Right kidney (tissue), 1 donor: ENCODE measurements at regions not wholly inside any gene's neighbourhood (a gene's known extent, or its start where the extent isn't known, plus 50 kb on each side); places are given as distances from the start of the nearest gene placed in this dataset.

Source experiments
- DNase-seq: peaks from one replicate; pipeline ENCODE4 v3.0.0-alpha.2; 2016

DNA sequence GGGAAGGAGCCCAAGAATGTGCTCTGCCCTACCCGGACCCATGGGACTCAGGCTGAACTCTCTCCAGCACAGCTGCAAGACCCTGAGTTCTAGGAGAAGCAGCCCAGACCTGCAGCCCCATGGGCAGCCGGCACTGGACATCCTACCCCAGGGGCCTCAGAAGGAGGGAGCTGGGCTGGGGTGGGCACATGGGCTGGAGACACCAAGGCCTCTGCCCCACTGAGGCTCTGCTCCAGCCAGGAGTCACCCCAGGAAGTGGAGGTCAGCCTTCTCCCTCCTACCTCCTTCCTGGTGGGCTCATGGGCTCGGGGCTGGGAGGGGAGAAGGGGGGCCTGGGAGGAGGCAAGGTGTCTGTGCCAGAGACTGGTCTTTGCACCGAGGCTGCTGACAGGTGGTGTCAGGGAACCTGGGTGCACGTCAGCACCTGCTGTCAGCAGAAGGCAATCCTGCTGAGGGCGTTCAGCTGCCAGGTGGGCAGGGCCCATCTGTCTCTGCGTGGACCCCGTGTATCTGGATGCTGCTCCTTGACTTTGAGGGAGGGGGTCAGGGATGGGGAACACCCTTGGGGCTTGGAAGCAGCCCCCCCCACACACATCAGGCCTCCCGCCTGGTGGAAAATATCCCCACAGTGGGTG is 95.2 kb downstream of the PDGFA start:
- no peak for DNase-seq

GRCh38 chr7:424961-425793 is 94.5 kb downstream of the PDGFA start:
- DNase-seq, result no peak

DNA sequence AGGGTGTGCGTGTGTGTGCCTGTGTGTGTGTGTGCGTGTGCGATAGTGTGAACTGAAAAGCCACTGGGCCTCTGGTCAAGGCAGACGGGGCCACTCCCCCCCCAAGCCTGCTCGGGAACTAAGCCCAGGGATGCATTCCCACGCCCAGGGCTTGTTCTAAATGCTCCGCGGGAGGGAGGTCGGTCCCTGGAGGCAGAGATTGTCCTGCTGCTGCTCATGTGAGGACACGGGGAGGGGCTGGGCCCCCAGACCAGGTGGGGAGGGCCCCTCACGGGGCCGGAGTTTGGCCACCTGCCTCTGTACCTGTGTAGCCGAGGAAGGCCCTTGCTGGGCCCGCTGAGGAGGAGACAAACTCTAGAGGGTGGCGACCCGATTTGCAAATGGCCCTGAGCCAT is 93.9 kb downstream of the PDGFA start:
- no peak for DNase-seq

- DNase-seq, result no peak
These were observed 93.1 kb downstream of the PDGFA start for GRCh38 chr7:426510-426909.

- no peak for DNase-seq
These were observed 92.0 kb downstream of the PDGFA start for GRCh38 chr7:427506-428103.

GRCh38 chr7:428387-428786 is 91.3 kb downstream of the PDGFA start:
- DNase-seq, result no peak

DNA sequence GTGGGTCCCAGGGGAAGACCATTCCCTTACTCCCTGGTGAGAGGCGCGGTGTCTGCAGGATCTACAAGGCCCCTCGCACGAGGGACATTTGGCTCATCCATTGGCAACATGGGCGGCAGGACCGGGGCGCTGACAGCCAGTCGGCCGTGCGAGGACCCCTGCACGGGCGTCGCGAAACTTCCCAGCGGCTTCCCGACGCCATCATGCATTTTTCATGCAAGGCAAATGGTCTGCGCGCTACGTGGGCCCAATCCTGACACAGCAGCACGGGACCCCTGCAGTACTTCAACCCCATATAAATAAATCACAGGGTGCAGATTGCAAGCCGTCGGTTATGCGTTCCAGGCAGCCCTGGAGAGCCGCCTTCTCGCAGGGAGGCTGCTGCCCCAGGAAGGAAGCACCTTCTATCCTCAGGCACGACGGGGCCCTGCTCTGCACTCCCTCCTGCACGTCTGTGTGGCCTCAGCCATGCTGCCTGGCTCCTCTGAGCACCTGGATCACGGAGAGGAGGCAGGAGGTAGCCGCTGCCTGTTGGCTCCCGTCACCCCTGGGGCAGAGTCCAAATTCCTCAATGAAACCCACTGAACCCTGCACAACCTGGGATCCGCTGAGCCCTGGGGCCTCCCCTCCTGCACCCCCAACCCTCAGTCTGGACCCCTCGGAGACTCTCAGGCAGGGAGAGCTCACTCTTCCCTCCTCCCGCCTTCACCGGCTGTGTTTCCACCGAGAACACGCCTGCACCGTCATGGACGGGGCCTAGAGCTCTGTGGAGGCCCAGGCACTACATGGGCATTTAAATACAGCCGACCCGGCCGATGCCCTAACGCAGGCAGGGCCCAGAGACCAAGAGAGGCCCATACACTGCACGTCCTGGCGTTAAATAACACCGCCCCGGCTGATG is 90.5 kb downstream of the PDGFA start:
- DNase-seq, result no peak

GRCh38 chr7:429828-430180 is 89.8 kb downstream of the PDGFA start:
- no peak for DNase-seq

GRCh38 chr7:431041-431440 is 88.6 kb downstream of the PDGFA start:
- DNase-seq, result no peak

- DNase-seq, result no peak
These were observed 88.0 kb downstream of the PDGFA start for GRCh38 chr7:431658-432111.

DNA sequence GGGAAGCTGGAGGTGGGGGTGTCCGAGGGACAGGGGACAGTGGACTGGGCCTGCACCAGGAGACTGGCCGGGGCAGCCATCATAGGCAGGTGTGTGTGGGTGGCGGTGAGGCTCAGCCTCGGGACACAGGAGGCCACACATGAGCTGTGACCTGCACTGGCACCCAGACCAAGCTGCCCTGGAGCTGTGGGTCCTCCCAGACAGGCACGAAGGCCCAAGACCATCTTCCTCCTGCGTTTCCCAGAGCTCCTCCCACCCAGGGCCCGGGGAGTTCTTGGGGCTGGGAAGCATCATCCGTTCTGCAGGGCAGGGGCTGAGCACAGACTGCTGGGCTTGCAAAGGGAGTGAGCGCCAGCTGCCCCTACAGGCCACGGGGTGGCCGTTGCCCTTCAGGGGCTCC is 87.4 kb downstream of the PDGFA start:
- no peak for DNase-seq

DNA sequence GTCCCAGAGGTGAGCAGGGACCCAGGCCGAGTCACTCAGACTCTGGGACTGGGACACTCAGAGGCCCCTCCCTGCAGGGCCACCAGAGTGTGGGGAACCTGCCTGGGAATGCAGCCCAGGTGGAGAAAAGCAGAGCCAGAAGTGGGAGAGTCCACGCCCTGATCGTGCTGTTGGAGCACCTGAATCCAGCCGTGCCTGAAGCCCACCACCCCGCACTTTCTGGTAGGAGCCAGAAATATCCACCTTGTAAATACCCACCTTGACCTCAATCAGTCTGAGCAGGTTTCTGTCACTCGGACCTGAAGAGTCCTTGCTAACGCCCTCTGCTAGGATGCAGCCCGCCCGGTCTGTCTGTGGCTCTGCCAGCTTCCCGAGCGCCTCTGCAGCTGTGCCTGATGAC is 86.7 kb downstream of the PDGFA start:
- DNase-seq, result no peak

DNA sequence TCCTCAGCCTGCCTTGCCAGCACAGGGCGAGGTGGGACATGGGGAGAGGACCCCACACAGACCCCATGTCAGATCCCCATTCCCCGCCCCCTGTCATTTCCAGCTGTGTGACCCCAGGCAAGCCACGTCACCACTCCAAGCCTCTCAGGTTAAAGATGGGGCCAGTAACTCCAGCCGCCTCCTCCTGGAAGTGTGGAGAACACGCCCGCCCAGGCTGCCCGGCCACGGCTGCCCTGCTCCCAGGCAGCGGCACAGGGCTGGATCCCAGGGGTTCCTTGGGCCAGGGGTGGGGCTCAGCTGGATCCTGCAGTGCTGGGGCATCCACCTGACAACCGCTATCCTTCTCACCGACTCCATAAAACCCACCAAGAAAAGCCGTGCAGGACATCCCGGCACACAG is 86.1 kb downstream of the PDGFA start:
- no peak for DNase-seq

DNA sequence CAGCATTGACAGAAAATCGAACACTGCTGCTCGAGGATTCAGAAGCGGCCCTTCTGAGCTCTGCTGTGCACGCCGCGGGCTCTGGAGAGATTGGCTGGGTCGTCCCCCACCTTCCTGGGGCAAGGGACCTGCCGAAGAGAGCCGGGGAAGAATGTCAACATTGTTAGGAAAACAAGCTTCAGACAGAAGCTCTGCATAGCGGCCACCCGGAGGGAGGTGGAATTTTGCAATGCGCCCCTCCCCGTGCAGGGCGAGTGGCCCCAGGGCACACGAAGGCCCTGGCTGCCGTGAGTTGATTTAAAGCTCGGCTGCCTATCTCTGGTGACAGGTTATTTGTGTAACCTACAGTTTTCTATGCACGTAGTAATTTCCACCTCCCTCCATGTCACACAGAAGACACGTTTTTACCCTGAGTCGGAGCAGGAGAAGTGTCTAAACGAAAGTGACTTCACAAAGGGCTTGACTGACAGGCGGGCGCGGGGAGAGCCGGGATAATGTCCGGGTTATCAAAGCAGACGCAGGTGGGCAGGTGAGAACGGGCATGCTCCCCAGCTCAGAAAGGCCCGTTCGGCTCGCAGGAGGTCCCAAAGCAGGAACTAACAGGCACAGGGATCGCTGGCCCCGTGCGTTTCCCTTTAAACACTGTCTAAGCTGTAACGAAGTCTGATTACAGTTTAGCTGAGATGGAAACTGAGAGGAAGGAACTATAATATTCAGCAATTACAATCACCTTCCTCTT is 84.6 kb downstream of the PDGFA start:
- DNase-seq, result peak; percentile 55

DNA sequence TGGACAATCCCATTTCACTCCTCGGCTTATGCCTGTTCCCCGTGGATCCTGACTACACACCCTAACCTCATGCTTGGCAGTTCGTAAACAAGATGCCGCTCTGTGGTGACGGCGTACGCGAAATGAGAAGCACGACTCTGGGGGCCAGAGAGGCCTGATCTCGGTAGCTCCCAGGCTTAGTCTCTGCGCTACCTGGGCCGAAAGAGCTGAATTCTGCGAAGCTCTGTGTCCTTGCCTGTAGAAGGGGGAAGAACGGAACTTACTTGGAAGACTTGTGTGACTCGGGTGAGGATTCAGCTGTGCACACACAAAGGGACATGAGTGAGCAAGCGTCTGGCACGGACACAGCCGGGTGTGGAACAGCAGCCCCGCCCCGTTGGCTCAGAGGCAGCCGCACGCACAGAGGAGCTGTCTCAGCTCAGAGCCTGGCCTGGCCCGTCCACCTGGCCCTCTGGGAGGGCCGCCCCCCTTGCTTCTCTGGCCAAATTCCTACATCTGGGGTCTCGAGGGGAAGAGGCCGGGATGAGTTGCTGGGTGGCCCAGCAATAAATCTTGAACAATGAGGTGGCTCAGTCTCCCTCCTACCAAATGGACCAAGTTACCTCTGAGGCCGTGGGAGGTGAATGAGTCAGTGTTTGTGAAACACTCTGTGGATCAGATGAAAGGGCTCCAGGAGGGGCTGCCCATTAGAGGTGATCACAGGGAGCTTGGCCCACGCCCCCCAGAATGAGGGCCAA is 83.8 kb downstream of the PDGFA start:
- no peak for DNase-seq

GRCh38 chr7:436367-437128 is 83.1 kb downstream of the PDGFA start:
- DNase-seq, result no peak

- peak; percentile 48 for DNase-seq
These were observed 82.1 kb downstream of the PDGFA start for GRCh38 chr7:437329-438251.

DNA sequence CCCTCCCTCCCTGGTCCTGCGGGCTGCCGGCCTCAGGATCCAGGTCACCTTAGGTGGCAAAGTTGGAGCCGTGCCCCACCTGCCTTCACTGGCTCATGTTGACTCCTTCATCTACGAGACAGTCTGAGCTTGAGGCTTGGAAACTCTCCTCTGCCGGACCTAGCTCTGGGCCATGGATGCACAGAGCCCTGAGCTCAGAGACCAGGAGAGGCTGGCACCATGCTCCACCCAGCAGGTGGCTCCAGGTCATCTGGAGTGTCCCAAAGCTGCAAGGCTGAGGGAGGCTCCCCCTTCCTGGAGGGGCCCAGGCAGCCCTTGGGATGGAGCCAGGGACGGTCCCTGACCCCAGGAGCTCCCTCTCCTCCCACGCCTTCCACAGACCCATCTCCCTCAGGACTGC is 81.3 kb downstream of the PDGFA start:
- no peak for DNase-seq

DNA sequence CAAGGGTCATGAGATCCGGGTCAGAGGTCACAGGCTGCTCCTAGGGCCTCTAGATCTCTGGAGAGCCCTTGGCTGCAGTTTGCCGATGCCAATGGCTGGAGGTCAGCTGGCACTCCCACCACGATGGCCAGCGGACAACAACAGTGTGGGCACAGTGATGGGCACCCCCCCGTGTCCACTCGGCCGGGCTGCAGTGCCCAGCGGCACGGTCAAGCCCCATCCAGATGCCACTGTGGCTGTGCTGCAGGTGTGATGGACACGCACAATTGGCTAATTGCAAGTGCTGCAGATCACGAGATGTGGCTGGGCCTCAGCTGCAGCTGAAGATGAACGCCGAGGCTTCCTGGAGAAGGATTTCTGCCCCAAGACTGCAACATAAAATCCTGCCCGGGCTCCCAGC is 80.7 kb downstream of the PDGFA start:
- no peak for DNase-seq
